Bone marrow (tissue), 2 donors: ENCODE measurements at regions not wholly inside any gene's neighbourhood (a gene's known extent, or its start where the extent isn't known, plus 50 kb on each side); places are given as distances from the start of the nearest gene placed in this dataset.
"Not testable (repeated sequence)": the region's sequence is repeated elsewhere in the genome, so short reads cannot be mapped to it uniquely, and the experiment has no call there.

Source experiments
- DNase-seq, 2 donors: peaks; one replicate each; lab custom pipeline; 2025; lab: John Stamatoyannopoulos, UW

DNA sequence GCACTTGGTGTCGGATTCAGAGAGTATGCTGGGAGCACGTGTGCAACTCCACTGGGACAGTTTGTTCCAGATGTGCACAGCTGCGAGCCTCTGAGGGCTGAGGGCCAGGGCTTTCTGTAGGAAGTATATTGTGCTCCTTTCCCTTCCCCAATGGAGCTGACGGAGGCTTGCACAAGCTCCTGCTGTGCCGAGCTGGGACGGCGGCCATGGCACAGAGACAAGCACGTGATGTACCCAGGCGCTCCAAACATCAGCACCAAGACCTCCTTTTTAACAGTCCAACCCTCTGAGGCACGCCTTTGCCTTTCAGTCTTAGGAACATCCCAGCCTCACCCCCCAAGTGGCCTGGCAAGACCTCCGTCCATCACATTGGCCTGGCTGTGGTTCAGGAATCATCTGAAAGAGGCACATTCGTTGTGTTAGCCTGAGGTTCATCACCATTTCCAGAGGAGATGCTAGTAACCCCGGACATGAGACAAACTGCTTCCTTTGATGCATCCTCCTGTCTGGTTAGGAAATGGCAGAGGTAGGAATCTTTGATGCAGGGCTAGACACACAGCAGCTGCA is 339.2 kb upstream of the KAZN start:
- DNase-seq: no peak

DNA sequence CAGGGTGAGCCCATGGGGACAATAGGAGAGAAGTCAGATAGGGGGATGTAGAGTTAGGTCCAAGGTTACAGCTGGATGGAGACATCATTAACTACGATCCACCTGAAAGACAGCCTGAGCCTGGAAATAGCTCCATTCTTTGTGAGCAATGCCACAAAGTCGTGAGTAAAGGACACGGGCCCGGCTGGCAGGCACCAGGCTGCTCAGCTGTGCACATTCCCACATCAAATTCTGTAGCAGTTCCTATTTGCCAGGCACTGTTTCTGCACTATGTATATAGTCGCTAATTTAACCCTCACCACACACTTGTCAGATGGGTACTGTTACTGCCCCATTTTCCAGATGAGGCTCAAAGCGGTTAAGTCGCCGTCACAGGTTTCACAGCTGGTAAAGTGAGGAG is 338.0 kb upstream of the KAZN start:
- no peak for DNase-seq

DNA sequence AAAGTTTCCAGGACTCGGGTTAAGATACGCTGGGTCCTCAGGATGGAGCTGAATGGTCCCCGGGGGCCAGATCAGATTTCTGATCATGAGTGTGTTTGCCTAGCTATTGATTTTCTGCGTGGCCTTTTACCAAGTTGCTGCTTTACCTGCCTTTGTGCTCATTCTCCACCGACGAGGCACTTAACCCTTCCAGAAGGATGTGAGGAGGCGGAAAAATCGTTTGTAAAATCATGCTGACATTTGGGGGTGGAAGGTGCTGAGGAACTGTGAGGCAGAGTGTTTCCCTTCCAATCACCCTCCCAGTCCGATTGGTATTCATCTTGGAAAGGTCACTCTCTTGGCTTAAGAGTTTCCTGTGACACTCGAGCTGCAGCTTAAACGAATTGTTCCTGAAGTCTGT is 337.1 kb upstream of the KAZN start:
- DNase-seq: no peak

GRCh38 chr1:14262637-14263036 is 335.8 kb upstream of the KAZN start:
- no peak for DNase-seq

GRCh38 chr1:14263225-14263624 is 335.3 kb upstream of the KAZN start:
- no peak for DNase-seq

DNA sequence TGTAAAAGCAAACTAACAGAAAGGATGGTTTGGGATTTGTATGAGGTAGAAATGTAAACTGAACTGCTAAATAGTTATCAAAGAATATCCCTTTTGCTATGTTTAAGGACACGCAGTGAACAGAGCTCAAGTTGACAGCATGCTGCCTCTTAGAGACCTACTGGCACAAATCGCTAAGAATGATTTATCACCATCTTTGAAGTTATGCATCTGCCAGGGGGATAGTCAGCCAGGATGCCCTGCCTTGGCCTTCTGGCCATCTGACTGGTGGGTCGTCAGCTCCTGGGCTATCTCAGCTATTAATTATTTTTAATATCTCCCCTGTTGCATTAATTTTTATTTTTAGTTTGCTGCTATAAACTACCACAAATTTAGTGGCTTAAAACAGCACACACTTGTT is 334.8 kb upstream of the KAZN start:
- no peak for DNase-seq

- no peak for DNase-seq
Observed at GRCh38 chr1:14265495-14265894, 333.0 kb upstream of the KAZN start.

DNA sequence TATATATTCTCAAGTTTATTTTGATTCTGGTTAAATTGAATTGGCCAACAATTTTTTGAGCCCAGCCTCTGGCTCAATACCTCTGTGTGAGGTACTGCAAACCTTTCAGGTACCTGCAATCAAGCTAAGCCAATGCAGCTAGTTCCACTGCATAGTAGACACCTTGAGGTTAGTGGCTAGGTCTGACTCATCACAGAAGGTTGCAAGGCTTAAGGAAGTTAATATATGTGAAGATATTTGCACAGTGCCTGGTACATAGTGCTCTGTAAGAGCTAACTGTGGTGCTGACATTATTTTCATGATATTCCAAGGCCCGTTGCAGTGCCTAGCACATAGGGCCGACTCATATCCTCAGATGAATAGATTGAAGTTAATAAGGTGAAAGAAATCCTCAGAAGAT is 330.5 kb upstream of the KAZN start:
- no peak for DNase-seq

- no peak for DNase-seq
Observed at GRCh38 chr1:14270821-14271220, 327.7 kb upstream of the KAZN start.

GRCh38 chr1:14273811-14274210 is 324.7 kb upstream of the KAZN start:
- no peak for DNase-seq

- not testable (repeated sequence) for DNase-seq
Observed at GRCh38 chr1:14279891-14280290, 318.6 kb upstream of the KAZN start.

DNA sequence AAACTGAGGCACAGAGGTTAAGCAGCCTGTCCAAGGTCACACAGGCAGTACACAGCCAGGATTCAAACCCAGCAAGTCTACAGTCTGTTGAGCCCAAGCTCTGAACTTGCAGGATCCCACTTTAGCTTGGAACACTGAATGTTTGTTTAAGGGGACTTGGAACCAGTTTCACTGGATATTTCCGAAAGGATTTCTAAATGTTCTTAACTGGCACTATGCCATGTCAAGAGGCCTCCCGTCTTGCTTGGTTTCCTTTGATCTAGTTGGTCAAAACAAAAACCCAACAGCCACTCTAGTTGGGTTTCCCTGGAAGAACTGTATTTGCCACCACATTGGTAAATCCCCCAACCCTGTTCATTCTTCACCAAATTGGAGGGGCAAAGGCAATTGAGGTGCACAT is 317.6 kb upstream of the KAZN start:
- DNase-seq: no peak

- DNase-seq: no peak
Observed at GRCh38 chr1:14281412-14281811, 317.1 kb upstream of the KAZN start.

GRCh38 chr1:14282707-14283106 is 315.8 kb upstream of the KAZN start:
- DNase-seq: no peak

DNA sequence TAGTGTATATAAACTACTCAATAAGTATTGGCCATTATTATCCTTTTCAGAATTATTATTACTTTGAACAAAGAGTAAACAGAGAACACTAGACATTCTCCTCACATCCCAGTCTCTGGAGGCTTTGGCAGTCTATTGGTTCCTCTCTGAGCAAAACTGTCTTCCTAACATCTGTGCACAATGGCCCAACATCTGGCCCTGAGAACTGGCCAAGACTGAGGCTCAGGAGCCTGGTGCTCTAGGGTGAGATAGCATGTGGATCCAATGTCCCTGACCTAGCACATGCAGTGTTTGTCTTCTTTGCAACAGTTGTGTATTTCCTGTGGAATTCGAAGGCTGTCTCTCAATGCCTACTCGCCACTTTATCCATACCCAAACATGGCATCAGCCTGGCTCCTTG is 313.2 kb upstream of the KAZN start:
- no peak for DNase-seq

DNA sequence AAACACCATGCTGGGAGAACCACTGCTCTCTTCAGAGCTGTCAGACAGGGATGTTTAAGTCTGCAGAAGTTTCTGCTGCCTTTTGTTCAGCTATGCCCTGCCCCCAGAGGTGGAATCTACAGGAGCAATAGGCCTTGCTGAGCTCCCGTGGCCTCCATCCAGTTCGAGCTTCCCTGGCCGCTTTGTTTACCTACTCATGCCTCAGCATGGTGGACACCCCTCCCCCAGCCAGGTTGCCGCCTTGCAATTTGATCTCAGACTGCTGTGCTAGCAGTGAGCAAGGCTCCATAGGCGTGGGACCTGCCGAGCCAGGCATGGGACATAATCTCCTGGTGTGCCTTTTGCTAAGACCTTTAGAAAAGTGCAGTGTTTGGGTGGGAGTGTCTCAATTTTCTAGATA is 307.3 kb upstream of the KAZN start:
- not testable (repeated sequence) for DNase-seq

- no peak for DNase-seq
Observed at GRCh38 chr1:14292520-14292919, 306.0 kb upstream of the KAZN start.

- DNase-seq: no peak
Observed at GRCh38 chr1:14294006-14294405, 304.5 kb upstream of the KAZN start.

- no peak for DNase-seq
Observed at GRCh38 chr1:14294860-14295536, 303.5 kb upstream of the KAZN start.

- DNase-seq: no peak
Observed at GRCh38 chr1:14296795-14297194, 301.7 kb upstream of the KAZN start.

DNA sequence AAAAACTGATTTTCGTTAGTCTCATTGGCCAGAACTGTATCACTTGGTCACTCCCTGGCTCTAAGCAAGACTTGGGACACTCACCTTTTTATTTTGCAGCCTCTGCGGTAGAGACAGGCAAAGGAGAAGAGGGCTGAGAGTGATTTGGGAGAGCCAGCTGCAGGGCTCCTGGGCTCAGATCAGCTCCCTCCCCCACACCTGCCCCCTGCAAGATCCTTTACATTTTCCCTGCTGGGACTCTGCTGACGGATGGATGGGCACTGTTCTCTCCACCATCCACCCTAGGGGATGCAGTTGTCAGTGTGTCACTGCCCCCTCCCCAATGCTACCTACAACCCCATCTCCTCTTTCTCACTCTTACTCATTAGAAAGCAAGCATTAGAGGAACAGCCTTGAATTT is 301.1 kb upstream of the KAZN start:
- no peak for DNase-seq

DNA sequence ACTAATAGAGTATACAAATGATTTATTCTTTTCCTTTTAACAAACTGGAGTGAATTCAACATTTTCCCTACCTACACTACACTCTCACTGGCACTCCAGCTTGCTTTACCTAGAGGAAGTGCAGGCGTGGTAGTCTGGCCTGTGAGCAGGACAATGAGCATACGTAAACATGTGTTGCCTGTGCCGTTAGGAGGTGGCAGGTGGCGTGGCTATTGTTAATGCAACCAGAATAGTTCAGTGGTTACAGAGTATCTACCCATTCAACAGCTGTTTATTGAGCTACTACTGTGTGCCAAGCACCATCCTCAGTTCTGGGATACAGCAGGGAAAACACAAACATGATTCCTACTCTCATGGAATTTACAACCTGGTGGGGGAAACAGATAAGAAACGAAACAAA is 299.7 kb upstream of the KAZN start:
- no peak for DNase-seq

- DNase-seq: no peak
Observed at GRCh38 chr1:14300991-14301703, 297.3 kb upstream of the KAZN start.

DNA sequence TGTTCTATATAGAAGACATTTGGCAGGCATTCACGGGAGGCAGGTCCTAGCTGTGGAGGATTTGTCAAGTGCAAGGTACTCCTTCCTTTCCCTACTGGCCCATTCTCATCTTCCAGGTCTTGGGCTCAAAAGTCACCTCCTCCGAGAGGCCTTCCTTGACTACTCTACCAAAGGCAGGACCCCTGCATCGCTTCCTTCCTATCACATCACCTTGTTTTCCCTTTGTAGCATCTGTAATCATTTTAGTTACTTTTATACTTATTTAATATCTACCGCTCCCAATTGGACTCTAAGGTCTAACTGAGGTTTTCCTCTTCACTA is 296.8 kb upstream of the KAZN start:
- DNase-seq: no peak
